SU-DHL-6 (cell line): ENCODE measurements at regions not wholly inside any gene's neighbourhood (a gene's known extent, or its start where the extent isn't known, plus 50 kb on each side); places are given as distances from the start of the nearest gene placed in this dataset.

Experiments
- H2AFZ ChIP-seq: fragments of 200-600 bp; sonication (generic); 2 replicates; pipeline ENCODE4 v1.6.1; 2014; ENCODE audit warnings: low read depth, mild to moderate bottlenecking, moderate library complexity, mixed read lengths, antibody characterized with exemption, low read length; ENCODE audit not compliant: severe bottlenecking
- H3F3A ChIP-seq: fragments of 200-600 bp; shearing (Covaris generic); 2 replicates; pipeline ENCODE4 v1.6.0; 2016; ENCODE audit warnings: antibody characterized with exemption, mild to moderate bottlenecking; ENCODE audit not compliant: insufficient read depth
- H3K27ac ChIP-seq: fragments of 200-600 bp; sonication (generic); 2 replicates; pipeline ENCODE4 v1.5.1; 2016; ENCODE audit warnings: low read depth, mild to moderate bottlenecking, low read length, moderate library complexity, mixed read lengths
- H3K27me3 ChIP-seq: fragments of 200-600 bp; sonication (generic), shearing (Covaris generic); 2 replicates; pipeline ENCODE4 v1.6.0; 2014; ENCODE audit warnings: mild to moderate bottlenecking, low read length
- H3K36me3 ChIP-seq: fragments of 200-600 bp; sonication (generic); 2 replicates; pipeline ENCODE4 v1.6.1; 2014; ENCODE audit warnings: mild to moderate bottlenecking, low read length, mixed read lengths
- H3K4me2 ChIP-seq: fragments of 300-600, 200-600 bp; shearing (Covaris generic), sonication (generic); 2 replicates; pipeline ENCODE4 v1.6.0; 2014; ENCODE audit warnings: low read length, low read depth, mild to moderate bottlenecking; ENCODE audit not compliant: poor library complexity, severe bottlenecking
- H3K4me3 ChIP-seq: fragments of 200-600 bp; sonication (generic); 2 replicates; pipeline ENCODE4 v1.5.1; 2014; ENCODE audit warnings: antibody characterized with exemption, low read length, mild to moderate bottlenecking, mixed read lengths; ENCODE audit not compliant: insufficient read depth, poor library complexity, severe bottlenecking
- H3K79me2 ChIP-seq: fragments of 200-600 bp; sonication (generic); 2 replicates; pipeline ENCODE4 v1.6.1; 2014; ENCODE audit warnings: mild to moderate bottlenecking, low read length, moderate library complexity; ENCODE audit not compliant: insufficient read depth
- H3K9ac ChIP-seq: fragments of 200-600 bp; sonication (generic); 2 replicates; pipeline ENCODE4 v1.7.0; 2014; ENCODE audit warnings: mild to moderate bottlenecking, low read length
- H3K9me2 ChIP-seq: fragments of 200-600 bp; sonication (generic); replicated peaks from 2 replicates; pipeline ENCODE4 v1.6.1; 2014; ENCODE audit warnings: low read length; ENCODE audit not compliant: insufficient read depth
- H3K9me3 ChIP-seq: fragments of 200-600 bp; sonication (generic); 2 replicates; pipeline ENCODE4 v1.6.1; 2014; ENCODE audit warnings: low read length, mixed read lengths; ENCODE audit not compliant: insufficient read depth
- H4K20me1 ChIP-seq: fragments of 200-600 bp; sonication (generic); 2 replicates; pipeline ENCODE4 v1.6.1; 2014; ENCODE audit warnings: low read depth, mild to moderate bottlenecking, antibody characterized with exemption, low read length, moderate library complexity, mixed read lengths
- CTCF ChIP-seq: fragments of 200-600 bp; sonication (generic); IDR thresholded peaks from one replicate; pipeline ENCODE4 v1.5.1; 2017; ENCODE audit warnings: antibody characterized with exemption, mild to moderate bottlenecking, low read length, moderate library complexity; ENCODE audit not compliant: insufficient read depth, poor library complexity, severe bottlenecking
- EZH2phosphoT487 ChIP-seq: fragments of 200-600 bp; sonication (generic), shearing (Covaris generic); conservative IDR thresholded peaks from 2 replicates; pipeline ENCODE4 v1.6.1; 2018; ENCODE audit warnings: mild to moderate bottlenecking, antibody characterized with exemption, low read length, moderate library complexity, mixed read lengths

DNA sequence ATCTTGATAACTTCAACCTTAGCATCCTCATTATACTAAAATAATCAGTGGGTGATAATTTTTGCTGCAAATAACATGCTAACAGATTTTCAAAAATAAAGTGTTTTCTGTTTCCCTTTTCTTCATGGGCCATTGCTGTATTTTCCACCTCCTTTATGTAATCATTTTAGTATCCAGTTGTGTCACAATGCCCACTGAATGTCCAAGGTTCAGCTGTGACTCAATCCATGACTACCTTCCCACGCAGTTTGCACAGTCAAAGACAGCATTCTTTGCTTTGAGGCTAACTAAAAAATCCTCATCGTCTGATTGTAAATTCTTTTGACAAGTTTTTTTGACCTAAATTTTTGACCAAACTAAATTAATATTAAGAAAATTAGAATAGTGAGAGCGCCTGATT, 474.1 kb downstream of the FLRT2 start:
- no peak overlapping the region for H3K4me2 ChIP-seq
- no peak overlapping the region for H3K9ac ChIP-seq
- H2AFZ ChIP-seq: no peak overlapping the region
- TF ChIP-seq CTCF (no peak), EZH2phosphoT487 (no peak)
- no peaks in the 10 kb centered on the region for H3K9me3 ChIP-seq
- no peaks in the 10 kb centered on the region for H3K9me2 ChIP-seq
- no peaks in the 10 kb centered on the region for H3K36me3 ChIP-seq
- no peak overlapping the region for H3K4me3 ChIP-seq
- no peak overlapping the region for H3K27ac ChIP-seq
- H3F3A ChIP-seq: no peaks in the 10 kb centered on the region
- H3K79me2 ChIP-seq: no peaks in the 10 kb centered on the region
- H3K27me3 ChIP-seq: no peaks in the 10 kb centered on the region
- H4K20me1 ChIP-seq: no peaks in the 10 kb centered on the region

DNA sequence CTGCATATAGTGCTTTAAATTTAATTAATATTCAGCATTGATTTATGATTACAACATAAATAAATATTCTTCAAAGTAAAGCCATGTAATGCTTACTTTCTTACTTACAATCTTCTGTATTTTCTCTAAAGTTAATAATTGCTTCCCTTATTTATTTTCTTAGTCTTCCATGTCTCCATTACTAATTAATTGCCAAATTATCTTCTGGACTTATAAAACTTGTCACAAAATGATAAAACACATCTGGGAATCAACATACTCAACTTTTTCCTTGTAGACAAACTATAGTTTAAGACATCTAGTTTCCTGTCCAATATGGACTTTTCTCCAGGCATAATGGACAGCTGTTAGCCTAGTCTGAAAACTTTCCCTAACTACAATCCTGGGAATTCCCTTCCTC, 466.6 kb downstream of the FLRT2 start:
- no peak overlapping the region for H3K27ac ChIP-seq
- H3K4me3 ChIP-seq: no peak overlapping the region
- no peaks in the 10 kb centered on the region for H4K20me1 ChIP-seq
- H3K27me3 ChIP-seq: no peaks in the 10 kb centered on the region
- H3K9me3 ChIP-seq: no peaks in the 10 kb centered on the region
- H3K9me2 ChIP-seq: no peaks in the 10 kb centered on the region
- no peaks in the 10 kb centered on the region for H3F3A ChIP-seq
- no peaks in the 10 kb centered on the region for H3K36me3 ChIP-seq
- no peak overlapping the region for H3K4me2 ChIP-seq
- TF ChIP-seq CTCF: no peak
- no peak for TF ChIP-seq EZH2phosphoT487
- H2AFZ ChIP-seq: no peak overlapping the region
- no peaks in the 10 kb centered on the region for H3K79me2 ChIP-seq
- H3K9ac ChIP-seq: no peak overlapping the region

DNA sequence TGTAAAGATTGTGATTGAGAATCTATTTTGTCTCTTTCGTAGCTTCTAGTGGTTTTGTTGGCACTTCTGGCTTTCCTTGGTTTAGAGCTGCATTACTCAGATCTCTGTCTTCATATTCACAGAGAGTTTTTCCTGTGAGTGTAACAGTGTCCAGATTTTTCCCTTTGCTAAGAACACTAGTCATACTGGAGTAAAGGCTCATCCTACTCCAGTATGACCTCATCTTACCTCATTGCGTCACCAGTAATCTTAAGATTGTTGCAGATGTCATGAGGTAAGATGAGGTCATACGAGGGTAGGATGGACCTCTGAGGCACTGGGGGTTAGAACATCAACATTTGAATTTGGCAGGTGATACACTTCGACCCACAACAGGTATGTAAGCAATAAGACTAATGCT, 461.2 kb downstream of the FLRT2 start:
- Histone ChIP-seq H3K9me2 (0 out of 2 replicates have a peak, but pooled peaks cover 3% of the 10 kb centered on the region), H2AFZ (no peak overlapping the region)

More for the DNA sequence above, 461.2 kb downstream of the FLRT2 start:
- TF ChIP-seq CTCF (no peak), EZH2phosphoT487 (no peak)
- H3K4me2 ChIP-seq: no peak overlapping the region
- H3K9me3 ChIP-seq: no peaks in the 10 kb centered on the region
- H3K27ac ChIP-seq: no peak overlapping the region
- no peak overlapping the region for H3K4me3 ChIP-seq
- no peaks in the 10 kb centered on the region for H3K79me2 ChIP-seq
- no peaks in the 10 kb centered on the region for H3K36me3 ChIP-seq
- no peaks in the 10 kb centered on the region for H4K20me1 ChIP-seq
- no peak overlapping the region for H3K9ac ChIP-seq
- no peaks in the 10 kb centered on the region for H3K27me3 ChIP-seq
- no peaks in the 10 kb centered on the region for H3F3A ChIP-seq
